ENCODE measurements at regions not wholly inside any gene's neighbourhood (a gene's known extent, or its start where the extent isn't known, plus 50 kb on each side); places are given as distances from the start of the nearest gene placed in this dataset.
"Not testable (repeated sequence)": the region's sequence is repeated elsewhere in the genome, so short reads cannot be mapped to it uniquely, and the experiment has no call there.

- DNase-seq: no peak
Observed at GRCh38 chr18:67840379-67840778, 323.9 kb upstream of the DSEL start.

DNA sequence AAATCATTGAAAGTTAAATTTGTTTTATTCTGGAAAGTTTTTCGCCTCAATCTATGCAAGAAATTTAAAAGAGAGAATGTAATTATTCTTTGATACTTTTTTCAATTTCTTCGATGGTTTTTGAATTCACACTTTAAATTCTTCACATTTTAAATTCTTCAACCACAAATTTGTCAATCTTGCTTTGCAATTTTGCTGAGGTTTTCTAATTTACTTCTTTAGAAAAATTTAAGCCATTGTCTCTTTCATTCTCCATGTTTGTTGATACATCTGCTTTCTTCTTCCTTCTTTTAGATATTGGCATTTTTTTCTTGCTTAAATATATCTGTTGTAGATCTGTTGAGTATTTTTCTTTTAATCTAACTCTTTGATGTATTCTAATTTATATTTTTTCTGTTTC, 301.9 kb upstream of the DSEL start:
- DNase-seq: no peak

- DNase-seq: no peak
Observed at GRCh38 chr18:67815280-67815679, 298.8 kb upstream of the DSEL start.

DNA sequence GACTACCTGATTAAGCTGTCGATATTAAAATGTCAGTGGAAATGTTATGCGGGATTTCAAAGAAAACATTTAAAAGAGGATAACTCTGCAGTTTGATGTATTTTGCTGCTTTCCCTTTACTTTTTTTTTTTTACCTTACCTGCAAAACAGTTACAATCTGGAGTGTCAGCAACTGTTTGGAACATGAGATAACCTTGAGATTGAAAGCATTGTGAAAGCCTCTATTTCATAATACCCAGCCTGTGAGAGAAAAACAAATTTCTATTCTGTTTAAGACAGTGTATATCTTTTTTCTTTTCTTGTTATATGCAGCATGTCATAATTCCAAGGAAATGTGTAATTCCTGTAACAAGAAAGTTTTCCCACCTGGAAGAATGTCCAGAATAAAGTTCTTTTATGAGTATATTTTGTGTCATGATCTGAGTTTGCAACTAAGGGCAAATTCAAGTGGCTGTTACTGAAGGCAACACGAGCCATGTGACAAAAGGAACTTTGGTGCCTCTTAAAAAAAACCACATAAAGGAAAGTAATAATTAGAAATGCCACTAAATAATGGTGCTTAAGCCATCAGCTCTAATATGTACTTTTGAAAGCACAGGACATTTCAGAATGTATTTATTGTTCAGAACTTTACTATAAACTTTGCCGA, 297.0 kb upstream of the DSEL start:
- DNase-seq: no peak

DNA sequence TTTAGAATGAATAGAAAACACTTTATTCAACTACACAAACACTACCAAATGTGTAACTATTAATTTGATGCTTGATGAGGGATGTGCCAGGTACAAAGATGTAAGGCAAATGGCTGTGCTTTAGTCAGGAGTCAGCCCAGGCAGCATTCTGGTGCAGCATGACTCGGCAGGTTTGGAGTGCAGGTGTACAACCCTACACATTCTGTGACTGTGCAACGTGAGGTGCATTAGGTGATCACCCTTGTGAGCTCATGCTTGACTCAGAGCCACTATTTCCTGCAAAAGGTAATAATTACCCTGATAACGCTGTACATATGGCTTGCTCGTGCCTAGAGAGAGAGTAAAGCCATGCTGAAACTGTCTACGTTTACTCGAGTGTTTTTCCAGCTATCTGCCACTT, 288.7 kb upstream of the DSEL start:
- DNase-seq: no peak

DNA sequence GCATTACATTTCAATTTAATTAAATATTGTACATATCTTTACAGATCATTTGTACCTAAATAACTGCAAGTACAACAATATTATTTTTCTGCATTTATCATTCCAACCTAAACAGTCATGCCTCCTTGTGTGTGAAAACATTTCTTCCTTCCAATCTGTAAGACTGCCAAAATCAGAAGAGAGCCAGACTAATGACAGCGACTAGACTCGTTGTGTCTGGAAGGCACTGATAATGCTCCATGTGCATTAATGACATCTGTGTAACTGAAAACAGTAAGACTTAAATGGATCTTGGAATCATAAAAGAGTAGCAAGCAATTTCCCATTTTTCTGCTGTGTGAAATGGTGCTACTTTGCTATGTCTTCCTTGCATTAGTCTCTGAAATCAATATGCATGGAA, 278.0 kb upstream of the DSEL start:
- DNase-seq: no peak

- no peak for DNase-seq
Observed at GRCh38 chr18:67790527-67790926, 274.0 kb upstream of the DSEL start.

- DNase-seq: no peak
Observed at GRCh38 chr18:67789165-67789545, 272.6 kb upstream of the DSEL start.

- DNase-seq: no peak
Observed at GRCh38 chr18:67788310-67789164, 272.0 kb upstream of the DSEL start.

DNA sequence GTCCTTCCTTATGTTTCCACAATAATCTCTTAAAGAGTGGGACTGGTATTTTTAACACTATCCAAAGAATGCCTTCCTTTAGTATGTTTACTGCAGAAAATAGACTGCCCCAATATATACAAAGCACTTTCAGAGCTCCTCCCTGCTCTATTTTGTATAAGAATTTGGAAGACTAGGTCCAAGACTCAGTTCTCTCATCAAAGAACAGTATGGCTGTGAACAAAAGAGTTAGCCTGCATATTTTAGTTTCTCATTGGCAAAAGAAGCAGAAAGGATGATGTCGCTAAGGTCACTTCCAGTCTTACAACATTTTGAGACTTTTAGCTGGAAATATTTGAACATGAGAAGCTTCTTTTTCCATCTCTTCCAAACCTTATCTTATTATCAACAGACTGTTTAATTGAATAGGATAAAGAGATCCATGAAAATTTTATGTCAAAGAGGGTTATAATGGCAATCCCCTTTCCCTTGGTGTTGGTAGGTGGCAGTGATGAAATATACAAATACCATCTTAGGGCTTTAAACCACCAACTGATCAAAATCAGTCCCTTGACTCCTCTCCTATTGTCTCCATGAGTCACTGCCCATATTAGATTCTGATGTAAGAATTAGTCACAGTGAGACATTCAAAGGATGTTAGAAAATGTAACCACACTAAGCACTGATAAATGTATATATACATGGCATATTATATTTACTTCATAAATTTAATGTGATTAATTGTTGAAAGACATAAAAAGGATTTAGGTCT, 266.9 kb upstream of the DSEL start:
- no peak for DNase-seq

DNA sequence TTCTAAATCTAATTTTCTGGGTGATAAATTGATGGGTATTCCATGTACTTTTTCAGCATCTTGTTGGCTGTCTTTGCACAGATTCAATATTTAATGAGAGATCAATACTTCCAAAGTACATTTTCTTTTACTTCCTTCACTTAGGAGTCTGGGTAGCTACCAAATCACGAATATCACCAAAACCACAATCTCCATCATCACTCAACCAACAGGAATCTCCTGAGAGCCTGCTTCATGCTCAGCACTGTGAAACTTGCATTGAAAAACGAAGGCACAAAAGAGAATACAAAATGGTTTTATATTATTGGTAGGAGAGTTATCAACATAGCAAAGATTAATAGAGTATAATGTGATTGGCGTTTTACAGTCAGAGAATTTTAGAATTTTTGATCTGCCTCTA, 261.5 kb upstream of the DSEL start:
- DNase-seq: no peak

DNA sequence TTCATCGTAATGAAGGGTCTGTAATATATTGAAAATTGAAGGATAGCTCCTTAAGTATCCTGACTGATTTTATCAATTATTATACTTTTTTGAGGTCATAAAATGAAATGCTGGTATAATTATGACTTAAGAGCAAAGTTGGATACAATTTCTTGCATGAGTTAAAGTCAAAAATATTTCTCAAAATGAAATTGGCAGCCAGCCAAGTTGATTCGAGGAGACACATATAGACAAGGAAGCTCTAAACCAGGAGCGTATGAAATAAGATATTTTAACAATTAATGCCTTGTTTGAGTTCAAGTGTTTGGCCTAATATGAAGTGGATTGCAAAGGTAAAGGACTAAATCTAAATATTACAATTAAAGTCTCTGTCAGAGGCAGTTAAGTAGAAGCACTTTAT, 260.4 kb upstream of the DSEL start:
- peak in 1 of 2 experiments; percentile 28 for DNase-seq

DNA sequence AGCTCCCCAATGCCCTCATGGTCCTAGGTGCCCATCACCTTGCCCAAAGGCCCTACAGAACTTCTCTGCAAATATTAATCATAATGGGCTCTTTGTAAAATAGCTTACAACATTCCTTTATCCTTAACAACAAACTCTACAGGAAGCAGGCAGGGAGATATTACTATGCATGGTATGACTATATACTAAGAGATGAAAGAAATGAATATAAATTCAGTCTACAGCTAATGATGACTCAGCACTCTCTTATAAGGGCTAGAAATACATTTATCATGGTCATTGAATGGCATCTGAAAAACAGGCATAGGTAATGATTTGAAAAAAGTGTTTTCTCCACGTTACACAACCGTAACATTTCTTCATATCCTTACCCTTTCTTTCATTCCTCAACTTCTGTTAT, 254.8 kb upstream of the DSEL start:
- DNase-seq: no peak

DNA sequence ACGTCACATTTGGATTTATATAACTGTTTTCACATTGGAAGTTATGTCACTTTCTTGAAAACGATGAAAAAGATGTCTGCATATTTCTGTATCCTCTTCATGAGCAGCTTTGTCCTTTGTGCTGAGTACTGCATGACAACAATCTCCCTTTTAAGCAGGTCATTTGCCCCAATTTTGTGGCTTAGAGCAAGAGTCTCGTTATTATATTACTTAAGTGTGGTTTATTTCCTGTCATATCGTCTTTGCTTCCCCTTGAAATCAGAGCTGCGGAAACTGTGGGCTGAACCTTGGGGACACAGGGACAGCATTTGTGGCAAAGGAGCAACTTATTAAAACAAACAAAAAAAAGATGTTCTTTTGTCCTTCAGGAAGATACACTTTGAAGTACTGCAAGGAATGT, 254.0 kb upstream of the DSEL start:
- DNase-seq: no peak

- DNase-seq: no peak
Observed at GRCh38 chr18:67766930-67767329, 250.4 kb upstream of the DSEL start.

- DNase-seq: not testable (repeated sequence)
Observed at GRCh38 chr18:67752211-67752610, 235.7 kb upstream of the DSEL start.

GRCh38 chr18:67742954-67743353, 226.4 kb upstream of the DSEL start:
- no peak for DNase-seq

DNA sequence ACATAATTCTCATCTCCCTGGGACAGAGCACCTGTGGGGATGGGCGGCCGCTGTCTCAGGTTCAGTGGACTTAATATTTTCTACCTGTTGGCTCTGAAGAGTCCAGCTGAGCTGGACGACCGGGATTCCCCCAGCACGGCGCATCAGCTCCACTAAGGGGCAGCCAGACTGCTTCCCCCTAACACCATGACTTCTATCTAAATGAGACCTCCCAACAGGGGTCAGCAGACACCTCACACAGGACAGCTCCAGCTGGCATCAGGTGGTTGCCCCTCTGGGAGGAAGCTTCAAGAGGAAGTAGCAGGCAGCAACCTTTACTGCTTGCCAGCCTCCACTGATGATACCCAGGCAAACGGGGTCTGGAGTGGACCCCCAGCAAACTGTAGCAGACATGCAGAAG, 226.0 kb upstream of the DSEL start:
- no peak for DNase-seq

DNA sequence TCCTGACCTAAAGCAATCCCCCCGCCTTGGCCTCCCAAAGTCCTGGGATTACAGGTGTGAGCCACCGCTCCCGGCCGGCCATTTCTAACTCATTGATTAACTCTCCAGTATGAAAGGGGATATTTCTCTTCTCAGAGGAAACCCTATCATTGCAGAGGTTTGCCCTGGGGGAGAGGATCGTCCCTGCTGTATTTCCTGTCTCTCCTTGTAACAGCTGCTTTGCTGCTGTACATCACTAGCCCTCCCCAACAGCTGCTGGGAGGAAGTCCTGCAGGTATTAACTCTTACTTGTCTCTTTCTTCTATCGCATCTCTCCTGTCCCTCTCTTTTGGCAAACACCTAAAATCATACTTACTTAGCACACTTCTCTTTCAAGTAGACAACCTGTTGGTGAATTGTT, 219.0 kb upstream of the DSEL start:
- no peak for DNase-seq

- no peak for DNase-seq
Observed at GRCh38 chr18:67733088-67733487, 216.6 kb upstream of the DSEL start.

- no peak for DNase-seq
Observed at GRCh38 chr18:67731851-67732250, 215.3 kb upstream of the DSEL start.

- no peak for DNase-seq
Observed at GRCh38 chr18:67730886-67731285, 214.4 kb upstream of the DSEL start.

DNA sequence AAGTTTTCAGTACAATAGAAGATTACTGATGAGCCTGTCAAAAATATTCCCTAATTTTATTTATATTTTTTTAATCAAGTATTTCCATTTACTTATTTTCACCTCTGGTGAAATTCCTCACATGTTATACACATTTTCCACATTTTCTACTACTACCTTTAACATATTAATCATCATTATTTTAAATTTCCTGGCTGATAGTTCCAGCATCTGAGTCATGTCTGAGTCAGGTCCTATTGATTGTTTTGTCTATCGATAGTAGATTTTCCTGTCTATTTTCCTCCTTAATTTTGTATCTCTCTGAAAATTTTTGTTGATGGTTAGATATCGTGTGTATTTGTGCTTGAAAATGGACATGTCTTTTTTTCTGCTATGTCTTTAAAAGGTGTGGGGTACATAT, 211.8 kb upstream of the DSEL start:
- DNase-seq: no peak

- no peak for DNase-seq
Observed at GRCh38 chr18:67726882-67727281, 210.4 kb upstream of the DSEL start.
